ENCODE measurements at regions not wholly inside any gene's neighbourhood (a gene's known extent, or its start where the extent isn't known, plus 50 kb on each side); places are given as distances from the start of the nearest gene placed in this dataset.
"Not testable (repeated sequence)": the region's sequence is repeated elsewhere in the genome, so short reads cannot be mapped to it uniquely, and the experiment has no call there.

DNA sequence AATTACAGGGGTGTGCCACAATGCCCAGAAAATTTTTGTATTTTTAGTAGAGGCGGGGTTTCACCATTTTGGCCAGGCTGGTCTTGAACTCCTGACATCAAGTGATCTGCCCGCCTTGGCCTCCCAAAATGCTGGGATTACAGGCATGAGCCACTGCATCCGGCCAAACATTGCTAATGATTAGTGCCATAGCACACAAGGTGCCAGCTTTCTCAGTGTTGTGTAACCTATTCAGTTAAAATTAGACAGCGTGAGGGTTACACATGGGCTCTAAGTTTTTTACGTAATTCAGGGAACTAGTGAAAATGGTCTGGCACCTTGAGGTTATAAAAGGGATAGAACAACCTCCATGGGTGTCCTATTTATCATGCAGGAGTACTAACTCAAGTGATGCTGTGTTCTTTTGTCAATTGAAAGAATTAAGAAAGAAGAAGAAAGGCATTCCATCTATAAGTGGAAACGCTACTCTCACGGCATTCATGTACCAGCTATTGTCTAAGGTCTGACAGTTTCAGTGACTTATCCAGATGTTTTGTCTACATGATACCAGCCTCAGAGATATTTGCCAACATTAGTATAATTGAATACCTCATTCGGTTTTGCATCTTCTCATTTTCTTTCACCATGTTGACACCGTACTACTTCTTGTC, 84.7 kb downstream of the EOMES start:
- Histone ChIP-seq H3K9me3 (ENCODE audit: control insufficient read depth in 1 of 2, insufficient read depth in 1 of 2, low read depth in 1 of 2, low read length in 2 of 2) (no peaks in the 10 kb centered on the region), H3K4me3 (replicated peaks in 1 of 2; ENCODE audit: low read depth in 1 of 2, low read length in 2 of 2) (no peak overlapping the region), H4K20me1 (ENCODE audit: insufficient read depth) (no peaks in the 10 kb centered on the region), H2AFZ (ENCODE audit: low read depth, low read length, poor library complexity, severe bottlenecking) (no peak overlapping the region), H3K27me3 (ENCODE audit: insufficient read depth, low read length) (no peaks in the 10 kb centered on the region), H3K4me2 (ENCODE audit: low read length) (no peak overlapping the region), H3K9me2 (ENCODE audit: insufficient read depth) (no peaks in the 10 kb centered on the region), H3K36me3 (ENCODE audit: control insufficient read depth in 1 of 2, insufficient read depth in 2 of 2, low read length in 2 of 2) (no peaks in the 10 kb centered on the region), H3K9ac (ENCODE audit: low read length) (no peak overlapping the region), H3K4me1 (ENCODE audit: control insufficient read depth in 1 of 2, insufficient read depth in 2 of 2, low read length in 2 of 2) (no peaks in the 10 kb centered on the region), H3K79me2 (ENCODE audit: insufficient read depth, low read length) (no peaks in the 10 kb centered on the region), H3K27ac (ENCODE audit: low read depth, low read length) (no peak overlapping the region)
- POLR2A ChIA-PET: no interaction called here
- CTCF ChIA-PET: no interaction called here
- no TSS peak for BruUV-seq (replicated peaks)
- RAD21 ChIA-PET (ENCODE audit: low non-redundant PET in 1 of 2, low total read pairs in 2 of 2, uncharacterized antibody in 2 of 2, unreplicated experiment in 2 of 2): no interaction called here
- no peak for ATAC-seq
- intact Hi-C loops (cut with micrococcal nuclease): no loop called here
- no peak for TF ChIP-seq POLR2AphosphoS5 (IDR thresholded peaks at IDR 0.05; ENCODE audit: low read depth, low read length)
- no peak for DNase-seq (ENCODE audit: low read depth, low spot score)

DNA sequence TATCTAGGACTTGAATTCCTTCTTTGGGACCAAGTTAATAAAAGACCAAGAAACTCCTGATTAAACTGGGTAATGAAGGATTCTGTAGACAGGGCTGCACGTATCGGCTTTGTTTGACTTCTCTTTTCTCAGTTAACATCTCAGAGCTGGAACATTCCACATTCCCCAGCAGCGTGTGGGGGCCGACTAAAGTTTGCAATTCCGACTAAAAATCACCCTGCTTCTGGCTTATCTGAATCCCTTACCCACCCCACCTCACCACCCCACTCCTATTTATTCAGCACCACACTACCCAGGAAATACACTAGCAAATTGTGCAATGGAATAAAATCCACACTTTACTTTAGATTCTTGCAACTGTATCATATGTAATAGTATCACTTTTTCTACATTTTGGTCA, 87.1 kb downstream of the EOMES start:
- RAD21 ChIA-PET (ENCODE audit: low non-redundant PET in 1 of 2, low total read pairs in 2 of 2, uncharacterized antibody in 2 of 2, unreplicated experiment in 2 of 2); POLR2A ChIA-PET; H3K79me2 ChIP-seq (ENCODE audit: insufficient read depth, low read length): not testable (repeated sequence)

DNA sequence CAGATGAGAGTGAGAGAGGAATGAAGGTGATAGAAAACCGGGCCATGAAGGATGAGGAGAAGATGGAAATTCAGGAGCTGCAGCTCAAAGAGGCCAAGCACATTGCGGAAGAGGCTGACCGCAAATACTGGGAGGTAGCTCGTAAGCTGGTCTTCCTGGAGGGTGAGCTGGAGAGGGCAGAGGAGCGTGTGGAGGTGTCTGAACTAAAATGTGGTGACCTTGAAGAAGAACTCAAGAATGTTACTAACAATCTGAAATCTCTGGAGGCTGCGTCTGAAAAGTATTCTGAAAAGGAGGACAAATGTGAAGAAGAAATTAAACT, 88.9 kb downstream of the EOMES start:
- POLR2A ChIA-PET: no interaction called here
- TF ChIP-seq EZH2phosphoT487 (IDR thresholded peaks at IDR 0.05; ENCODE audit: borderline replicate concordance) (no peak), EZH2 (IDR thresholded peaks at IDR 0.05) (no peak)
- TF ChIP-seq, protein P1, sequence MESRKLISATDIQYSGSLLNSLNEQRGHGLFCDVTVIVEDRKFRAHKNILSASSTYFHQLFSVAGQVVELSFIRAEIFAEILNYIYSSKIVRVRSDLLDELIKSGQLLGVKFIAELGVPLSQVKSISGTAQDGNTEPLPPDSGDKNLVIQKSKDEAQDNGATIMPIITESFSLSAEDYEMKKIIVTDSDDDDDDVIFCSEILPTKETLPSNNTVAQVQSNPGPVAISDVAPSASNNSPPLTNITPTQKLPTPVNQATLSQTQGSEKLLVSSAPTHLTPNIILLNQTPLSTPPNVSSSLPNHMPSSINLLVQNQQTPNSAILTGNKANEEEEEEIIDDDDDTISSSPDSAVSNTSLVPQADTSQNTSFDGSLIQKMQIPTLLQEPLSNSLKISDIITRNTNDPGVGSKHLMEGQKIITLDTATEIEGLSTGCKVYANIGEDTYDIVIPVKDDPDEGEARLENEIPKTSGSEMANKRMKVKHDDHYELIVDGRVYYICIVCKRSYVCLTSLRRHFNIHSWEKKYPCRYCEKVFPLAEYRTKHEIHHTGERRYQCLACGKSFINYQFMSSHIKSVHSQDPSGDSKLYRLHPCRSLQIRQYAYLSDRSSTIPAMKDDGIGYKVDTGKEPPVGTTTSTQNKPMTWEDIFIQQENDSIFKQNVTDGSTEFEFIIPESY (IDR thresholded peaks at IDR 0.05; ENCODE audit: extremely low read depth, insufficient replicate concordance, low read length): no peak
- Histone ChIP-seq H2AFZ (ENCODE audit: low read depth, low read length, poor library complexity, severe bottlenecking) (no peak overlapping the region), H3K9me2 (ENCODE audit: insufficient read depth) (0 out of 2 replicates have a peak, but pooled peaks cover 4% of the 10 kb centered on the region), H4K20me1 (ENCODE audit: insufficient read depth) (no peaks in the 10 kb centered on the region), H3K27me3 (ENCODE audit: insufficient read depth, low read length) (no peaks in the 10 kb centered on the region), H3K9ac (ENCODE audit: low read length) (no peak overlapping the region), H3K4me2 (ENCODE audit: low read length) (no peak overlapping the region), H3K4me1 (ENCODE audit: control insufficient read depth in 1 of 2, insufficient read depth in 2 of 2, low read length in 2 of 2) (no peaks in the 10 kb centered on the region), H3K79me2 (ENCODE audit: insufficient read depth, low read length) (no peaks in the 10 kb centered on the region), H3K27ac (ENCODE audit: low read depth, low read length) (no peak overlapping the region), H3K36me3 (ENCODE audit: control insufficient read depth in 1 of 2, insufficient read depth in 2 of 2, low read length in 2 of 2) (no peaks in the 10 kb centered on the region), H3K4me3 (replicated peaks in 1 of 2; ENCODE audit: low read depth in 1 of 2, low read length in 2 of 2) (no peak overlapping the region), H3K9me3 (ENCODE audit: control insufficient read depth in 1 of 2, insufficient read depth in 1 of 2, low read depth in 1 of 2, low read length in 2 of 2) (no peaks in the 10 kb centered on the region)
- no TSS peak for BruUV-seq (replicated peaks)
- DNase-seq (ENCODE audit: low read depth, low spot score) (no peak), ATAC-seq (no peak)
- intact Hi-C loops (cut with micrococcal nuclease): no loop called here
- RAD21 ChIA-PET (ENCODE audit: low non-redundant PET in 1 of 2, low total read pairs in 2 of 2, uncharacterized antibody in 2 of 2, unreplicated experiment in 2 of 2): no interaction called here
- CTCF ChIA-PET: no interaction called here

More for the DNA sequence above, 87.1 kb downstream of the EOMES start:
- H3K9ac ChIP-seq (ENCODE audit: low read length); H4K20me1 ChIP-seq (ENCODE audit: insufficient read depth); H3K36me3 ChIP-seq (ENCODE audit: control insufficient read depth in 1 of 2, insufficient read depth in 2 of 2, low read length in 2 of 2); H3K4me1 ChIP-seq (ENCODE audit: control insufficient read depth in 1 of 2, insufficient read depth in 2 of 2, low read length in 2 of 2); H3K4me2 ChIP-seq (ENCODE audit: low read length); ATAC-seq; H3K27ac ChIP-seq (ENCODE audit: low read depth, low read length); H3K9me3 ChIP-seq (ENCODE audit: control insufficient read depth in 1 of 2, insufficient read depth in 1 of 2, low read depth in 1 of 2, low read length in 2 of 2); BruUV-seq (replicated peaks); H3K9me2 ChIP-seq (ENCODE audit: insufficient read depth); CTCF ChIA-PET; H2AFZ ChIP-seq (ENCODE audit: low read depth, low read length, poor library complexity, severe bottlenecking); H3K4me3 ChIP-seq (replicated peaks in 1 of 2; ENCODE audit: low read depth in 1 of 2, low read length in 2 of 2); H3K27me3 ChIP-seq (ENCODE audit: insufficient read depth, low read length); DNase-seq (ENCODE audit: low read depth, low spot score); intact Hi-C loops (cut with micrococcal nuclease): not testable (repeated sequence)
